NB4 (cell line): ENCODE measurements at regions not wholly inside any gene's neighbourhood (a gene's known extent, or its start where the extent isn't known, plus 50 kb on each side); places are given as distances from the start of the nearest gene placed in this dataset.

Experiments
- MYC ChIP-seq: IDR thresholded peaks from 2 replicates; pipeline ENCODE4 v1.6.1; 2011; ENCODE audit warnings: low read depth, low read length
- POLR2A ChIP-seq: IDR thresholded peaks from 2 replicates; pipeline ENCODE4 v1.6.1; 2011; ENCODE audit warnings: mild to moderate bottlenecking; ENCODE audit not compliant: insufficient read length; ENCODE audit errors: extremely low read depth
- TF ChIP-seq, protein P1 (sequence below): IDR thresholded peaks from 2 replicates; pipeline ENCODE4 v1.6.1; 2011; ENCODE audit warnings: low read depth, low read length
- TF ChIP-seq, protein P2 (sequence below): IDR thresholded peaks from one replicate; pipeline ENCODE4 v1.5.1; 2012; ENCODE audit warnings: low read depth, low read length

DNA sequence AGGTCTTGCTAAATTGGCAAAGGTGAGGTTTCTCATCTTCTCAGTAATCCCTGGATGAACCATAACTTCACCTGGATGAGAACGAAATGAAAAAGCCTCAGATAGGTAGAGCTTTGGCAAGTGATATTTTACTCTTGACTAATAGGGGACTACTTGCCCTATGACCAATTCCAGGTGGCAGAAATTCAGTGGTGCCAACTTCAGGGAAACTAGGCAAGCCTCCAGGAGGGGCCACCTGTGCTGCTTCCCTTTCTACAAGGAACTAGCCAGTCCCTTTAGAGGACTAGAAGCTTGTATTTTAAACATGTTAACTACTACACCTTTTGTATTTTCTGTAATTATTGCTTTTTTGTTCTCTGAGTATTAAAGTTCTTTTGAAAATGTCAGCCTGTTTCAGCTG lies 169.0 kb upstream of the GRIA1 start:
- TF ChIP-seq, protein P1, sequence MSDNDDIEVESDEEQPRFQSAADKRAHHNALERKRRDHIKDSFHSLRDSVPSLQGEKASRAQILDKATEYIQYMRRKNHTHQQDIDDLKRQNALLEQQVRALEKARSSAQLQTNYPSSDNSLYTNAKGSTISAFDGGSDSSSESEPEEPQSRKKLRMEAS = no peak
- TF ChIP-seq POLR2A = no peak
- TF ChIP-seq, protein P2, sequence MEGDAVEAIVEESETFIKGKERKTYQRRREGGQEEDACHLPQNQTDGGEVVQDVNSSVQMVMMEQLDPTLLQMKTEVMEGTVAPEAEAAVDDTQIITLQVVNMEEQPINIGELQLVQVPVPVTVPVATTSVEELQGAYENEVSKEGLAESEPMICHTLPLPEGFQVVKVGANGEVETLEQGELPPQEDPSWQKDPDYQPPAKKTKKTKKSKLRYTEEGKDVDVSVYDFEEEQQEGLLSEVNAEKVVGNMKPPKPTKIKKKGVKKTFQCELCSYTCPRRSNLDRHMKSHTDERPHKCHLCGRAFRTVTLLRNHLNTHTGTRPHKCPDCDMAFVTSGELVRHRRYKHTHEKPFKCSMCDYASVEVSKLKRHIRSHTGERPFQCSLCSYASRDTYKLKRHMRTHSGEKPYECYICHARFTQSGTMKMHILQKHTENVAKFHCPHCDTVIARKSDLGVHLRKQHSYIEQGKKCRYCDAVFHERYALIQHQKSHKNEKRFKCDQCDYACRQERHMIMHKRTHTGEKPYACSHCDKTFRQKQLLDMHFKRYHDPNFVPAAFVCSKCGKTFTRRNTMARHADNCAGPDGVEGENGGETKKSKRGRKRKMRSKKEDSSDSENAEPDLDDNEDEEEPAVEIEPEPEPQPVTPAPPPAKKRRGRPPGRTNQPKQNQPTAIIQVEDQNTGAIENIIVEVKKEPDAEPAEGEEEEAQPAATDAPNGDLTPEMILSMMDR = no peak
- no peak for TF ChIP-seq MYC
